Endothelial cell of umbilical vein (primary cell): ENCODE measurements at regions not wholly inside any gene's neighbourhood (a gene's known extent, or its start where the extent isn't known, plus 50 kb on each side); places are given as distances from the start of the nearest gene placed in this dataset.

Experiments
- BruUV-seq: library from RNA; stranded (reverse); fragments of 400-500 nt; replicated peaks from 2 replicates; lab custom pipeline; 2021; lab: Mats Ljungman, UMichigan
- CTCF ChIA-PET: fragments of 300-600, 350-600 bp; sonication (Branson Sonifier 250); formaldehyde crosslinking; loops from one replicate; lab custom pipeline; 2021; ENCODE audit warnings: antibody characterized with exemption, inconsistent platforms; lab: Charles Lee
- POLR2A ChIA-PET: fragments of 300-600, 350-600 bp; sonication (Branson Sonifier 250); formaldehyde crosslinking; loops from one replicate; lab custom pipeline; 2021; ENCODE audit warnings: antibody characterized with exemption, inconsistent platforms; lab: Charles Lee
- DNase-seq: peaks from one replicate; pipeline ENCODE4 v3.0.0-alpha.2; 2011; ENCODE audit warnings: low read depth, low spot score
- FAIRE-seq: peaks from 2 replicates; lab custom pipeline; 2011; peaks lifted over from hg19 to GRCh38; lab: Jason Lieb, UNC
- H2AFZ ChIP-seq: 2 replicates; pipeline ENCODE4 v1.6.0; 2012; ENCODE audit warnings: low read depth, low read length, control low read depth, inconsistent platforms
- H3K27ac ChIP-seq: 2 replicates; pipeline ENCODE4 v1.5.1; 2011; ENCODE audit warnings: low read depth, mild to moderate bottlenecking, control low read depth, low read length, moderate library complexity; ENCODE audit not compliant: insufficient read depth
- H3K27me3 ChIP-seq, 2 experiments: 2 replicates each; pipeline versions ENCODE4 v1.6.0 to v1.6.1; 2011; ENCODE audit warnings: low read length in 2 of 2, mixed read lengths in 1 of 2; ENCODE audit not compliant: control insufficient read depth in 2 of 2, insufficient read depth in 2 of 2
- H3K36me3 ChIP-seq, 2 experiments: 2 replicates in 1 of 2; 3 replicates in 1 of 2; pipeline ENCODE4 v1.5.1; 2011; ENCODE audit warnings: low read length in 2 of 2, mild to moderate bottlenecking in 1 of 2, moderate library complexity in 1 of 2; ENCODE audit not compliant: control insufficient read depth in 2 of 2, insufficient read depth in 2 of 2; ENCODE audit errors: extremely low read depth in 1 of 2
- H3K4me1 ChIP-seq: 3 replicates; pipeline ENCODE4 v1.5.1; 2011; ENCODE audit warnings: mild to moderate bottlenecking, low read length; ENCODE audit not compliant: control insufficient read depth, insufficient read depth; ENCODE audit errors: extremely low read depth
- H3K4me2 ChIP-seq: 2 replicates; pipeline ENCODE4 v1.6.1; 2011; ENCODE audit warnings: low read length, control low read depth, mixed read lengths; ENCODE audit not compliant: insufficient read depth
- H3K4me3 ChIP-seq, 3 experiments: fragments of 200-600 bp in 1 of 3; sonication (generic), shearing (Covaris generic) in 1 of 3; replicated peaks in 1 of 3; 2 replicates each; pipeline ENCODE4 v1.5.1; 2011 to 2016; ENCODE audit warnings: control low read depth in 3 of 3, low read length in 3 of 3, mild to moderate bottlenecking in 2 of 3, inconsistent platforms in 1 of 3, low read depth in 1 of 3, moderate library complexity in 1 of 3; ENCODE audit not compliant: insufficient read depth in 1 of 3
- H3K79me2 ChIP-seq: 2 replicates; pipeline ENCODE4 v1.6.0; 2012; ENCODE audit warnings: low read length, inconsistent platforms; ENCODE audit not compliant: control insufficient read depth, insufficient read depth
- H3K9ac ChIP-seq: replicated peaks from 2 replicates; pipeline ENCODE3; 2011; ENCODE audit warnings: low read length, control low read depth; ENCODE audit not compliant: insufficient read depth; ENCODE audit errors: extremely low read depth
- H3K9me1 ChIP-seq: replicated peaks from 3 replicates; pipeline ENCODE4 v1.6.0; 2011; ENCODE audit warnings: mild to moderate bottlenecking, low read length; ENCODE audit not compliant: control insufficient read depth, insufficient read depth; ENCODE audit errors: extremely low read depth
- H3K9me3 ChIP-seq: replicated peaks from 2 replicates; pipeline ENCODE4 v1.5.1; 2012; ENCODE audit warnings: low read length, inconsistent platforms; ENCODE audit not compliant: control insufficient read depth, insufficient read depth
- H4K20me1 ChIP-seq: replicated peaks from 2 replicates; pipeline ENCODE3; 2011; ENCODE audit warnings: mild to moderate bottlenecking, low read length; ENCODE audit not compliant: control insufficient read depth, insufficient read depth; ENCODE audit errors: extremely low read depth
- FOS ChIP-seq: IDR thresholded peaks from 2 replicates; pipeline ENCODE4 v1.6.1; 2011; ENCODE audit warnings: mild to moderate bottlenecking, low read length, moderate library complexity, borderline replicate concordance; ENCODE audit not compliant: insufficient read depth
- JUN ChIP-seq: IDR thresholded peaks from 2 replicates; pipeline ENCODE4 v1.6.1; 2011; ENCODE audit warnings: borderline replicate concordance, low read depth; ENCODE audit not compliant: insufficient read length, insufficient read depth
- MAX ChIP-seq: IDR thresholded peaks from 2 replicates; pipeline ENCODE4 v1.6.1; 2011; ENCODE audit not compliant: insufficient read depth, insufficient read length
- MYC ChIP-seq: IDR thresholded peaks from one replicate; pipeline ENCODE4 v1.6.1; 2011; ENCODE audit warnings: mild to moderate bottlenecking, low read depth, low read length
- POLR2A ChIP-seq: IDR thresholded peaks from 2 replicates; pipeline ENCODE4 v1.6.1; 2012; ENCODE audit warnings: low read depth, mild to moderate bottlenecking, control low read depth, low read length
- POLR2AphosphoS5 ChIP-seq: IDR thresholded peaks from 2 replicates; pipeline ENCODE4 v1.6.1; 2012; ENCODE audit warnings: low read depth, mild to moderate bottlenecking, control low read depth, low read length, moderate library complexity; ENCODE audit not compliant: insufficient read depth
- dilution Hi-C: fragments of 300-500 bp; cut with MboI; formaldehyde crosslinking; loops from one replicate; pipeline ENCODE4 v1.15.0; 2019; ENCODE audit warnings: low sequenced_read_pairs; ENCODE audit not compliant: extremely low pct_ligation_motif_present
- intact Hi-C: fragments of 100-400 bp; cut with micrococcal nuclease; formaldehyde crosslinking; loops from one replicate; pipeline ENCODE4 v1.10.0; 2022
- TF ChIP-seq, protein P1 (sequence below), 2 donors: IDR thresholded peaks; 1 replicate in 1 of 2; 2 replicates in 1 of 2; pipeline ENCODE4 v1.5.1; 2011; ENCODE audit warnings: low read length in 2 of 2, mild to moderate bottlenecking in 2 of 2, moderate library complexity in 2 of 2, control low read depth in 1 of 2, inconsistent platforms in 1 of 2, low read depth in 1 of 2; ENCODE audit not compliant: insufficient read depth in 1 of 2; ENCODE audit errors: extremely low read depth in 1 of 2

- no TSS peak for BruUV-seq
- CTCF ChIA-PET = interaction anchor here (0.6 to 1.5 kb wide), 3 partner anchors 41 to 80 kb away, joined by 3 to 8 read pairs (median 3); partner anchors contain the start of gene DAB2
Measured at GRCh38 chr5:39505363-39505762, 80.6 kb upstream of the DAB2 start.

More at GRCh38 chr5:39505363-39505762, 80.6 kb upstream of the DAB2 start:
- no peak overlapping the region for H3K27ac ChIP-seq
- H3K36me3 ChIP-seq = no peaks in the 10 kb centered on the region
- no peaks in the 10 kb centered on the region for H3K9me1 ChIP-seq
- H3K9me3 ChIP-seq = no peaks in the 10 kb centered on the region
- no peak overlapping the region for H3K4me3 ChIP-seq
- peak; percentile 28 for FAIRE-seq
- no peak overlapping the region for H2AFZ ChIP-seq
- no peaks in the 10 kb centered on the region for H4K20me1 ChIP-seq
- H3K79me2 ChIP-seq = no peaks in the 10 kb centered on the region
- intact Hi-C loops = no loop called here
- dilution Hi-C loops = no loop called here
- DNase-seq = peak; percentile 43
- H3K9ac ChIP-seq = no peak overlapping the region
- TF ChIP-seq MAX (no peak), JUN (no peak), MYC (no peak), POLR2A (no peak), FOS (no peak), POLR2AphosphoS5 (no peak)
- TF ChIP-seq, protein P1, sequence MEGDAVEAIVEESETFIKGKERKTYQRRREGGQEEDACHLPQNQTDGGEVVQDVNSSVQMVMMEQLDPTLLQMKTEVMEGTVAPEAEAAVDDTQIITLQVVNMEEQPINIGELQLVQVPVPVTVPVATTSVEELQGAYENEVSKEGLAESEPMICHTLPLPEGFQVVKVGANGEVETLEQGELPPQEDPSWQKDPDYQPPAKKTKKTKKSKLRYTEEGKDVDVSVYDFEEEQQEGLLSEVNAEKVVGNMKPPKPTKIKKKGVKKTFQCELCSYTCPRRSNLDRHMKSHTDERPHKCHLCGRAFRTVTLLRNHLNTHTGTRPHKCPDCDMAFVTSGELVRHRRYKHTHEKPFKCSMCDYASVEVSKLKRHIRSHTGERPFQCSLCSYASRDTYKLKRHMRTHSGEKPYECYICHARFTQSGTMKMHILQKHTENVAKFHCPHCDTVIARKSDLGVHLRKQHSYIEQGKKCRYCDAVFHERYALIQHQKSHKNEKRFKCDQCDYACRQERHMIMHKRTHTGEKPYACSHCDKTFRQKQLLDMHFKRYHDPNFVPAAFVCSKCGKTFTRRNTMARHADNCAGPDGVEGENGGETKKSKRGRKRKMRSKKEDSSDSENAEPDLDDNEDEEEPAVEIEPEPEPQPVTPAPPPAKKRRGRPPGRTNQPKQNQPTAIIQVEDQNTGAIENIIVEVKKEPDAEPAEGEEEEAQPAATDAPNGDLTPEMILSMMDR (IDR thresholded peaks at IDR 0.05; ENCODE audit: extremely low read depth in 1 of 2, insufficient read depth in 1 of 2, low read depth in 1 of 2, low read length in 2 of 2) = no peak
- H3K27me3 ChIP-seq = no peaks in the 10 kb centered on the region
- peaks cover 19% of the 10 kb centered on the region for H3K4me1 ChIP-seq
- H3K4me2 ChIP-seq = no peak overlapping the region
- POLR2A ChIA-PET = no interaction called here
